Natural killer cell treated with Interleukin-12 subunit alpha and Interleukin-12 subunit beta and Interleukin-15 and Interleukin-18, amount 100 ng/mL, for 72 hours (primary cell): ENCODE measurements at regions not wholly inside any gene's neighbourhood (a gene's known extent, or its start where the extent isn't known, plus 50 kb on each side); places are given as distances from the start of the nearest gene placed in this dataset.
"Not testable (repeated sequence)": the region's sequence is repeated elsewhere in the genome, so short reads cannot be mapped to it uniquely, and the experiment has no call there.

Experiments
- ATAC-seq, 2 donors: fragments of 150-1000 bp; cut with Tn5 transposase in 1 of 2; sonication (Bioruptor Pico), chemical (Tn5 transposase) in 1 of 2; 2 replicates each; pipeline ENCODE4 v1.10.0; 2021
- DNase-seq: peaks from one replicate; pipeline ENCODE4 v3.0.0; 2022; ENCODE audit warnings: low spot score
- H3K27ac Mint-ChIP-seq, 2 donors: 1 replicate in 1 of 2; 2 replicates in 1 of 2; pipeline ENCODE4 v1.8.0; 2022; ENCODE audit warnings: mixed read lengths in 2 of 2, mild to moderate bottlenecking in 1 of 2, moderate library complexity in 1 of 2
- H3K27me3 Mint-ChIP-seq, 2 donors: 1 replicate in 1 of 2; 2 replicates in 1 of 2; pipeline ENCODE4 v1.8.0; 2022; ENCODE audit warnings: mixed read lengths in 2 of 2
- H3K36me3 Mint-ChIP-seq: one replicate; pipeline ENCODE4 v1.8.0; 2022; ENCODE audit warnings: mixed read lengths
- H3K4me1 Mint-ChIP-seq, 2 donors: 1 replicate in 1 of 2; 2 replicates in 1 of 2; pipeline ENCODE4 v1.8.0; 2022; ENCODE audit warnings: low read depth in 2 of 2, mixed read lengths in 2 of 2, mild to moderate bottlenecking in 1 of 2
- H3K4me3 Mint-ChIP-seq: one replicate; pipeline ENCODE4 v1.8.0; 2022; ENCODE audit warnings: mixed read lengths
- H3K9me3 Mint-ChIP-seq: 2 replicates; pipeline ENCODE4 v1.8.0; 2022; ENCODE audit warnings: mixed read lengths

DNA sequence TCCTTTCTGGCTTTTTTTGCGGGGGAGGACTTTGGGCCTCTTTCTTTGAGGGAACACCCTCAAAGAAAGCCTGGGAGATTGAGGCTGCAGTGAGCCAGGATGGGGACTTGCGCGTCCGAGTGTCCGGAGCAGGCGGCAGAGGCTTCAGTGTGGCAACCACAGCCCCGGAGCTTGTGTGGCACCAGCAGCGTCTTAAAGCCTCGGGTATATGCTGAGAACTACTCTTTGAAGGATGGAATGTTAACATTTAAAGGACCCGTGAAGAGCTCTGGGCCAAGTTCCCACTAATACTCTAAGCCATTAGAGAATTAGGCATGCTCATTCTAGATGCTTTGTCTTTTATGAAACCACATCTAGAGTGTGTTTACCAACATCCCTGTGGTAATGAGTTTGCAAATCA is 168.2 kb downstream of the SEPTIN7 start:
- ATAC-seq, result peak in 1 of 2 donors; percentile 11
- no peak overlapping the region for H3K4me3 Mint-ChIP-seq
- no peak overlapping the region for H3K27ac Mint-ChIP-seq
- H3K9me3 Mint-ChIP-seq, result no peaks in the 10 kb centered on the region
- no peak for DNase-seq
- no peaks in the 10 kb centered on the region for H3K36me3 Mint-ChIP-seq
- peaks cover 4 to 5% of the 10 kb centered on the region in 2 donors for H3K4me1 Mint-ChIP-seq
- peaks cover 9 to 18% of the 10 kb centered on the region in 2 donors for H3K27me3 Mint-ChIP-seq

DNA sequence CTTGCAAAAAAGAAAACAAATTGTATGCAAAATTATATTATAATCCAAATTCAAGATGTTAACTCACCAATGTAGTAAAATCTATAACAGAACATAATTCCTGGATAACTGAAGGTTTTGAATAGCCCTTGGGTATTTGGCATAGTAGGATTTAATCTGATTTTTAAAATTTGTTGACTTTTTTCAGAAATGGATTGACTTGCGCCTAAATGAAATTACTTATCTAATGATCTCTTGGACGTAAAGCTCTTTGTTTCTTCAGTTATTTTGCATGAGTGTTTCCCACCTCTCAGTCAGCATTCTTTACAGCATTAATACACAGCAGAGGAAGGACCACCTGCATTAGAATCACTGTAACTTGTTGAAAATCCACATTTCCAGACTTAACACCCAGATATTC is 169.6 kb downstream of the SEPTIN7 start:
- H3K4me3 Mint-ChIP-seq, result no peak overlapping the region
- H3K27ac Mint-ChIP-seq, result no peak overlapping the region
- DNase-seq (no peak), ATAC-seq (no peak)
- H3K4me1 Mint-ChIP-seq, result peaks cover 4 to 5% of the 10 kb centered on the region in 2 donors
- H3K36me3 Mint-ChIP-seq, result no peaks in the 10 kb centered on the region
- H3K27me3 Mint-ChIP-seq, result peaks cover 9 to 18% of the 10 kb centered on the region in 2 donors
- no peaks in the 10 kb centered on the region for H3K9me3 Mint-ChIP-seq

DNA sequence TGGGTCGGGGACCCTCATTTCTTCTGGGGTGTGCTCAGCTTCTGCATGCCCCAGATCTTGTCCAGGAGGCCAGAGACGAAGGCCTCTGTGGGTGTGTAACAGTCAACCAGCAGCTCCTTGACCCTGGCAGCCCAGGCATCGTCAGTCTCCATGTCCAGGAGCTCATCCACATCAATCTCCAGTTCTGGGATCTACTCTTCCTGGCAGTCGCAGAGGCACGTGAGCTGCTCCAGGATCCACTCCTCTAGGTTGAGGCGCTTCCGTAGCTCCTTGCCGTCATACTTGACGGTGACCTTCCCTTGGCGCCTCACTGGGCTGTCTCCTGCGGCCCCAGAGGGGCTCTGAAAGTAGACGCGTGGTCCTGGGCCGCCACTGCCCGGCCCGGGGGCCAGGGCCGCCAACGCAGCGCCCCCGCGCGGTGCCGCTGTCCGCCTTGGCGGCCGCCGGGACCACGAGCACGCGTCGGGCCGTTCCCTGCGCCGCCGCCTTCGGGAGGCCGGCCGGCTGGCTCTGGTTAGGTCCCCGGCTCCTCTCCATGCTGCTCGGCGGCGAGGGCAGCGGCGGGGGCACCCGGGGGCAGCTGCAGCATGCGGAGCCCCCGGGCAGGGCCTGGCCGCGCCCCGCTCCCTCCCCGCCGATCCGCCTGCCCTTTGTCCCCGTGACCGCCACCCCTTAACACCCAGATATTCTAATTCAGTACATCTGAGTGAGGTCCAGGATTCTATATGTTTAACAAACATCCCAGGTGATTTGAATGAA is 170.5 kb downstream of the SEPTIN7 start:
- Mint-ChIP-seq H3K27me3 (peaks cover 13 to 22% of the 10 kb centered on the region in 2 donors), H3K36me3 (no peaks in the 10 kb centered on the region), H3K27ac (no peak overlapping the region), H3K4me3 (peak overlapping the region; percentile 59), H3K4me1 (peaks cover 4 to 5% of the 10 kb centered on the region in 2 donors), H3K9me3 (no peaks in the 10 kb centered on the region)
- ATAC-seq (peak; percentile 57 to 67), DNase-seq (no peak)

DNA sequence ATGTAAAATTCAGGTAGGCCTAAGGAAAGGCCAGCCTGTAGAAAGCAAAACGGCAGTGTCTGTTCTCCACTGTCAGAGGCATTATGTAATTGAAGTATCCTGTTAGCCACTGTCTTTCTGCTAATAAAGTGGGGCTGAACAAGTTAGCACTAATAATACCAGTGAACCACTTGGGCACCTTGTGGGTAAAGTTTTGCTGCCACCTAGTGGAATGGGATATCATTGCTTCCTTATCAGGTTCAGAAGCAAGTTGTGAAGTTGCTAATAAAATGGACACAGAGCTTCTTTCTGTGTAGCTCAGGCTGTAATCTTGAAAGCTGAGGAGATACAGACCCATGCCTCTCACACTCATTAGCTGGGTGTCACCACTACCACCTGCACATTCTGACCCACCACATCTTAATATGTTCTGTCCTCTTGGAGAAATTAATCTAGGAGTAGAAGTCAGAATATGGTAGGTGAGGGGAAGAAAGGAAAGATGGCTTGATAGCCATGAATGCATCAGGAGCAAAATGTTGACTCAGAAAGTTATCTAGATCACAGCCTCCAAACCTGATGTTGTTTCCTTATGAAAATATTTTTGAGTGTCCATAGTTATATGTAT is 175.1 kb downstream of the SEPTIN7 start:
- H3K4me3 Mint-ChIP-seq, result no peak overlapping the region
- DNase-seq, result peak; percentile 74
- no peaks in the 10 kb centered on the region for H3K9me3 Mint-ChIP-seq
- peaks cover 15 to 18% of the 10 kb centered on the region in 2 donors for H3K27me3 Mint-ChIP-seq
- ATAC-seq, result peak; percentile 41 to 61
- H3K27ac Mint-ChIP-seq, result no peak overlapping the region
- H3K36me3 Mint-ChIP-seq, result no peaks in the 10 kb centered on the region
- H3K4me1 Mint-ChIP-seq, result peaks cover 4 to 5% of the 10 kb centered on the region in 2 donors

DNA sequence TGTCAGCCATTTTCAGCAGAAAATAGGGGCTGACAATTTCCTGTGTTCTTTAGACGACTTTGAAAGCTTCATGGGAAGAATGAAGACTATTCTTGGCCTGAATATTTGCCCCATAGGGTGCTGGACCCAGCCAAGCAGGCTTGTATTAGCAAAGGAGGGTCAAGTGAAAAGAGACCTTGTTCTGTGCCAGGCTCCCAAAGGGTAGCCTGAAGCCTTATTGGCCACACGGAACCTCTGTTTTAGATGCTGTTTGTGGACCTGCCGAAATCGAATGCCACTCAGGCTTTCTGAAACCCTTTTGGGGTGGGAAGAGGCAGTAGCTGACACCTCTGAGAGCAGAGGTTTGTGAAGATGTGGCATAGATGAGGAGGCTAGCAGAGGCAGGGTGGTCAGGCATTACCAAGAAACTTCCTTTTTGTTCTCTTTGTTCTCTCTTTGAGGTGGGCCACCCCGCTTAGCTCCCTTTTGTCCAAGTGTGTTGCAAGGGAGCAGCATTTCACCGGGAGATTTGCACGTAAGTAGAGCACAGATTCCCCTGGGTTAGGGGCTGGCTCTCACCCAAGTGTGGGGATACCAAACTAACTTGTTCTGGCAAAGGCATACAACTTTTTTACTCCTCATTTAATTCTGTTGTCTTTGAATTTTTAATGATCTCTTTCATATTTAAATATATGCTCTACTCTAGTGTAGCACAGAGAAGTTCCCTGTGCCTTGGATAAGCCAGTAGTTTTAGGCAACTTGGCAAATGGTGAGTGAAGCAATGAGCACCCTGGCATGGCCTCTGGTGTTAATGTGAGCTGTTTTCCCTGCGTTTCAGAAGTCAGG is 174.0 kb upstream of the EEPD1 start:
- H3K27me3 Mint-ChIP-seq, ATAC-seq, H3K4me1 Mint-ChIP-seq, H3K4me3 Mint-ChIP-seq, H3K27ac Mint-ChIP-seq, H3K9me3 Mint-ChIP-seq, DNase-seq, H3K36me3 Mint-ChIP-seq: not testable (repeated sequence)

DNA sequence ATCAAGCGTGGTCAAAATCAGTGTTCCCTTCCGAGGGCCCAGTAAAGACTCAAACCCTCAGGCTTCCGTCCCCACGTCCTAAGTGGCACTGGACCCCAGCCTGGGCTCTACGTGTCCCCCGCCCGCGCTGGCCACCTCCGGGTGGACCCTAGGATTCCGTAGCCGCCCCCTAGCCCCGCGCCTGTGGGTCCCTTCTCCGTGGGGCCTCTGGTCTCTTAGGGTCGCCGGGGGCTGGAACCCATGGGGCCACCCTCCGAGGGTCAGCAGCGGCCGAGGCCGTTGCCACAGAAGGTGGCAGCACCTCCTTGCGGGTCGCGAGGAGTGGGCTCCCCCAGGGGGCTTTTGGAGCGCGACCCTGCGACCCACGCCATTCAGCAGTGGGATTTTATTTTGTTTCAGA is 170.5 kb upstream of the EEPD1 start:
- Mint-ChIP-seq H3K27me3 (peaks cover 0 to 4% of the 10 kb centered on the region in 2 donors), H3K27ac (no peak overlapping the region), H3K9me3 (no peaks in the 10 kb centered on the region), H3K4me3 (no peak overlapping the region), H3K36me3 (no peaks in the 10 kb centered on the region), H3K4me1 (no peaks in the 10 kb centered on the region)
- DNase-seq (no peak), ATAC-seq (no peak)

DNA sequence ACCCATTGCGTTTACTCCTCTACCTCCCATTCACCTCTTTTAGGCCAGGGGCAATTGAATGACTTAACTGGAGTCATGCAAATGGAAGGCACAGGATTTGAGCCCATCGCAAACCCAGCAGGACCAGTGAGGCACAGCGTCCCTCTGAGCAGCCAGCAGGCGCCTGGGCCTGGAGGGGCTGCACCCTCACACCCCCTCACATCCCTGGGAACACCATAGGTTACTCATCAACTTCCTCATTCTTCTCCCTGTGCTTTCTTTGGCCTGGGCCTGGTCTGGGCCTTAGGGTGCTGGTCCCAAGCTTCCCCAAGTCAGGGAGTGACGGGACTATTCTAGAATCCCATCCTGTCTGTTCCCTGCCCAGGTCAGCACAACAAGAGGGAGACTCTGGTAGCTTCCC is 169.4 kb upstream of the EEPD1 start:
- ATAC-seq, result peak in 1 of 2 donors; percentile 8
- Mint-ChIP-seq H3K9me3 (no peaks in the 10 kb centered on the region), H3K27ac (peak overlapping the region in 1 of 2 donors; percentile 25), H3K4me1 (no peaks in the 10 kb centered on the region), H3K27me3 (peaks cover 0 to 2% of the 10 kb centered on the region in 2 donors), H3K4me3 (no peak overlapping the region), H3K36me3 (no peaks in the 10 kb centered on the region)
- no peak for DNase-seq

DNA sequence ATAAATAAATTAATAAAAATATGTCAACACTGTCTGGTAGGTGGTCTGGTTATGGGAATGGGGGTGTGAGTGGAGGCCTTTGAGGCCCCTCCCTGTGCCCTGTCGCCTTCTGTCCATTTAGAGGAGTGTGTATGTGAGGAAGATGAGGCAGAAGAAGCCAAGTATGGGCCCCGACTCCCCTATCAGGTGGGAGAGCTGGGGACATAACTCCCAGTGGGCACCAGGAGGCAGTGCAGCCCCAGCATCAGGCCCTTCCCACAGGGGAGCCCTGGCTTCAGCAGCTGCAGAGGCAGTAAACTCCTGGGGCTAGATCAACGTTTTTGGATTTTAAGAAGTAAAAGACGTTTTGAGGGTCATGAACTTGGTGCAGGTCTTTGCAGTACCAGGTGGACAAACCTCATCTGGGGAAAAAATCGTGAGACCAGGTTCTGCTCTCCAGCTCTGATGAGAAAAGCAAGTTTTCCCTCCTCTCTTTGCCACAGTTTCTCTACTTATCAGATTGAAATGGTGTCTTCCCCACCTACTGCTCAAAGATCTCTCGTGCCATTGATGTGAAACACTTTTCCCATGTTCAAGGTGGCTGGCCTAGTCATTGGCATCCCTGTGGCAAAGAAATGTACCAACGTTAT is 167.8 kb upstream of the EEPD1 start:
- ATAC-seq (peak; percentile 71 to 77), DNase-seq (no peak)
- Mint-ChIP-seq H3K36me3 (no peaks in the 10 kb centered on the region), H3K9me3 (no peaks in the 10 kb centered on the region), H3K4me3 (no peak overlapping the region), H3K27me3 (peaks cover 0 to 2% of the 10 kb centered on the region in 2 donors), H3K27ac (no peak overlapping the region), H3K4me1 (no peaks in the 10 kb centered on the region)

DNA sequence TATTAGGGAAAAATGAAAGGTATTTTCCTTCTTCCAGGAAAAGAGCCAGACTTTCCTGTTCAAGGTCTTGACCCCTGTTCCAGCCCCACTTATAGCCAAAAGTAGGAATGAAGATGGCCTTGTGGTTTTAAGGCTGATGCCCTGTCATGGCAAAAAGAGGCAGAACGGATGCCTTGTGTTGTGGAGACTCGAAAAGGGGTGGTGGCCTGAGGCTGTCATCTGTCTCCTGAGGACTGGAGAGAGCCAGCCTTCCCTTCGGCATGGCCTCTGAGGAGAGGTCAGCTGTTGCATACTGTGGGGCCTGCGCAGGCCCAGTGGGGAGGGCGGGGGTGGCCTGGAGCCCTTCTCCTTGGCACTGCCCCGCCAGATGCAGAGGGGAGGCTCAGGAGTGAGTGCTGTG is 166.0 kb upstream of the EEPD1 start:
- Mint-ChIP-seq H3K9me3 (no peaks in the 10 kb centered on the region), H3K36me3 (no peaks in the 10 kb centered on the region), H3K4me3 (no peak overlapping the region), H3K27me3 (peaks cover 0 to 5% of the 10 kb centered on the region in 2 donors), H3K27ac (no peak overlapping the region), H3K4me1 (peaks cover 0 to 3% of the 10 kb centered on the region in 2 donors)
- ATAC-seq, result peak in 1 of 2 donors; percentile 25
- DNase-seq, result no peak

DNA sequence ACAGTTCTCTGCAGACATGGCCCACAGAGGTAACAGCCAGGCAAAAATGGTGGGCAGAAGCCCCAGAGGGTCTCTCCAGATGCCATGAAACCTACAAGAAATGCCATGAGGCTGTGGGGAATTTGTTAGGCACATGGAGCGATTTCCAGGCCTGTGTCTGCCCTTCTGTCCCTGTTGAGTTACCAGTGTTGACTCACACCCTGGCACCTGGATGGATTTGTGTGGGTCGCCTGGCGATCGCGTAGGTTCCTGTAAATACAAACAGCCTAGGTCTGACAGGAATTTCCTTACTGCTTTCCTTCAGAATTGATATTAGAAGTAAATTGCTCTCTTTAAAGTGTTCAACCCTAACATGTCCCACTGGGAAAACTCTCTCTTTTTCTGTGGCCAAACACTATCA is 164.9 kb upstream of the EEPD1 start:
- no peak for ATAC-seq
- Mint-ChIP-seq H3K36me3 (no peaks in the 10 kb centered on the region), H3K27ac (no peak overlapping the region), H3K4me1 (peaks cover 0 to 3% of the 10 kb centered on the region in 2 donors), H3K27me3 (peaks cover 0 to 5% of the 10 kb centered on the region in 2 donors), H3K9me3 (no peaks in the 10 kb centered on the region), H3K4me3 (no peak overlapping the region)
- no peak for DNase-seq

DNA sequence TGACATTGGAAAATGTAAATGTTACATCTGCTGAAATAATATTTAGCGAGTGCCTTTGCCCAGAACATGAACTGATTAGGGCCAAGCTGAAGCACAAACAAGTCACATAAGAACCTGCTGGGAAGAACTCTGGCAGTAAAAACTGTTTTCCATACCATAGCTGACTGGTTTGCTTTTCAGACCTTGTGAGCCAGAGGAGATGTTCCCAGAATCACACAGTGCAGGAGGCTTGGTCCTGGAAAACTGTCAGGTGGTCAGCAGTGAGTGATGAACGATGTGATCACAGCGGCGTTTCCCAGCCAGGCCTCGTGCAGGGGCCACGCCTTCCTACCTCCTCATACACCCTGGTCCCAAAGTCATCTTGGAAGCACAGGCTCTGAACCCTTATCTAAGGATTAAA is 164.2 kb upstream of the EEPD1 start:
- ATAC-seq, result no peak
- Mint-ChIP-seq H3K27ac (no peak overlapping the region), H3K27me3 (peaks cover 0 to 5% of the 10 kb centered on the region in 2 donors), H3K9me3 (no peaks in the 10 kb centered on the region), H3K36me3 (no peaks in the 10 kb centered on the region), H3K4me1 (peaks cover 0 to 3% of the 10 kb centered on the region in 2 donors), H3K4me3 (no peak overlapping the region)
- DNase-seq, result no peak

DNA sequence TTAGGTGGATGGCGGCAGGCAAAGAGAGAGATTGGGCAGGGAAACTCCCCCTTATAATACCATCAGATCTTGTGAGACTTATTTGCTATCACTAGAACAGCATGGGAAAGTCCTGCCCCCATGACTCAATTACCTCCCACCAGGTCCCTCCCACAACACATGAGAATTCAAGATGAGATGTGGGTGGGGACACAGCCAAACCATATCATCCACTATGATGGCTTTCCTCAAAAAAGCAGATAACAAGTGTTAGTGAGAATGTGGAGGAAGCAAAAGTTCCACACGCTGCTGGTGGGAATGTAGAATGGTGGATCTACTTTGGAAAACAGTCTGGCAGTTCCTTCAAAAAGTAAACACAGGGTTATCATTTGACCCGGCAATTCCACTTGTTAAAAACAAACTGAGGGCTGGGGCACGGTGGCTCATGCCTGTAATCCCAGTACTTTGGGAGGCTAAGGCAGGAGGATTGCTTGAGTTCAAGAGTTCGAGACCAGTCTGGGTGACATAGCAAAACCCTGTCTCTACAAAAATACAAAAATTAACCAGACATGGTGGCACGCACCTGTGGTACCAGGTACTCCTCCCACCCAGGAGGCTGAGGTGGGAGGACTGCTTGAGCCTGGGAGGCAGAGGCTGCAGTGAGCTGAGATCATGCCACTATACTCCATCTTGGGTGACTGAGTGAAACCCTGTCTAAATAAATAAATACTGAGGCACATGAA is 161.4 kb upstream of the EEPD1 start:
- Mint-ChIP-seq H3K4me3 (no peak overlapping the region), H3K4me1 (peaks cover 0 to 3% of the 10 kb centered on the region in 2 donors), H3K27me3 (peaks cover 0 to 4% of the 10 kb centered on the region in 2 donors), H3K9me3 (no peaks in the 10 kb centered on the region), H3K27ac (no peak overlapping the region), H3K36me3 (no peaks in the 10 kb centered on the region)
- no peak for DNase-seq
- no peak for ATAC-seq

DNA sequence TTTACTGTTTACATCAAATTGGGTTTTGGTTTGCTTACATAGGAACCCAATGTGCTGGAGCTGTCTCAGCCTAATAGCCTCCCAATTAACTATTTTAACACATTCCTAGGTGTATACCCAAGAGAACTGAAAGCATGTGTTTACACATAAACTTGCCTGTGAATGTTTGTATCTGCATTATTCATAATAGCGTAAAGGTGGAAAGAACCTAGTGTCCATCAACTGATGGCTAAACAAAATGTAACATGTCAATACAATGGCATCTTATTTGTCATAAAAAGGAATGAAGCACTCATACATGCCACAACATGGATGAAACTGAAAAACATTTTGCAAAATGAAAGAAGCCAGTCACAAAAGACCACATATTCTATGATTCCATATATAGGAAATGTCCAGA is 160.6 kb upstream of the EEPD1 start:
- peaks cover 0 to 3% of the 10 kb centered on the region in 2 donors for H3K27me3 Mint-ChIP-seq
- no peaks in the 10 kb centered on the region for H3K36me3 Mint-ChIP-seq
- ATAC-seq, result no peak
- H3K4me3 Mint-ChIP-seq, result no peak overlapping the region
- no peaks in the 10 kb centered on the region for H3K9me3 Mint-ChIP-seq
- DNase-seq, result no peak
- peaks cover 0 to 3% of the 10 kb centered on the region in 2 donors for H3K4me1 Mint-ChIP-seq
- no peak overlapping the region for H3K27ac Mint-ChIP-seq
